Hindlimb muscle (tissue), 1 donor: ENCODE measurements at regions not wholly inside any gene's neighbourhood (a gene's known extent, or its start where the extent isn't known, plus 50 kb on each side); places are given as distances from the start of the nearest gene placed in this dataset.
"Not testable (repeated sequence)": the region's sequence is repeated elsewhere in the genome, so short reads cannot be mapped to it uniquely, and the experiment has no call there.

Source experiments
- DNase-seq: peaks from one replicate; pipeline ENCODE4 v3.0.0-alpha.2; 2013

GRCh38 chr10:124242365-124242764 lies 149.0 kb upstream of the CHST15 start:
- no peak for DNase-seq

DNA sequence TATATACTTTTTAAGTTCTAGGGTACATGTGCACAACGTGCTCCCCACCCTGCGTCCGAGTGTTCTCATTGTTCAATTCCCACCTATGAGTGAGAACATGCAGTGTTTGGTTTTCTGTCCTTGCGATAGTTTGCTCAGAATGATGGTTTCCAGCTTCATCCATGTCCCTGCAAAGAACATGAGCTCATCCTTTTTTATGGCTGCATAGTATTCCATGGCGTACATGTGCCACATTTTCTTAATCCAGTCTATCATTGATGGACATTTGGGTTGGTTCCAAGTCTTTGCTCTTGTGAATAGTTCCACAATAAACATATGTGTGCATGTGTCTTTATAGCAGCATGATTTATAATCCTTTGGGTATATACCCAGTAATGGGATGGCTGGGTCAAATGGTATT lies 148.1 kb upstream of the CHST15 start:
- not testable (repeated sequence) for DNase-seq

- no peak for DNase-seq
Observed at GRCh38 chr10:124240839-124241291, 147.5 kb upstream of the CHST15 start.

DNA sequence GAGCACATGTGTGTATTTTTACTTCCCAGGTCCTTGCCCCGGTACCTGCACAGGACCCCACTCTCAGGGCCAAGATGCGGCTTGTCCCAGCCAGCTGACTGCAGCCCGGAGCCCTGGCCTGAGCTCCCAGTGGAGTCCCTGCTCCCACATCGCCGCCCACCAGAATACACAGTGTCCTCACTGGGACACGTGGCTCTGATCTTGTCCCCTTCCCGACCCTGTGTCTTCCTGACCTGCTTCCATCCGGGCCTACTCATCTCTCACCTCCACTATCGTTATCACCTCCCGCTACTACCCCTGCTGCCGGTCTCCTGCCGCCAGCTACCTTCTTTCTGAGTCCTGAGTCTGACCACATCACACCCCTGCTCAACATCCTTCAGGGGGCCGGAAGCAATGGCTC lies 146.3 kb upstream of the CHST15 start:
- DNase-seq: no peak

DNA sequence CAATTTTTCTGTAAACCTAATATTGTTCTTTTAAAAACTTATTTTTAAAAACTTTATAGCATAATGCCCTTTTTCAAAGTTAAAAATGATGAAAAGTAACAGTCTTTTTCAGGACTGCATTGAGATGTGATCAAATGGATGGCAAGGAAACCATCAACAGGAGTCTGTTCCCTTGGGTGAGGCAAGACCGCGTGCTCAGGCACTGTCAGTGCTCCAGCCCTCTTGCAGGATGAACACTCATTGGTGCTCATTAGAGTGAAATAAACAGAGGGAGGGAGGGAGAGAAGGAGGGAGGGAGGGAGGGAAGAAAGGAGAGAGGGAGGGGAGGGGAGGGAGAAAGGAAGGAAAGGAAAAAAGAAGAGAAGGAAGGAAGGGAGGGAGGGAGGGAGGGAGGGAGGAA lies 145.7 kb upstream of the CHST15 start:
- no peak for DNase-seq

GRCh38 chr10:124238367-124238766 lies 145.0 kb upstream of the CHST15 start:
- no peak for DNase-seq

GRCh38 chr10:124237282-124237961 lies 144.0 kb upstream of the CHST15 start:
- no peak for DNase-seq

GRCh38 chr10:124236816-124237215 lies 143.4 kb upstream of the CHST15 start:
- no peak for DNase-seq

- no peak for DNase-seq
Observed at GRCh38 chr10:124236136-124236535, 142.7 kb upstream of the CHST15 start.

- no peak for DNase-seq
Observed at GRCh38 chr10:124235232-124235631, 141.8 kb upstream of the CHST15 start.

DNA sequence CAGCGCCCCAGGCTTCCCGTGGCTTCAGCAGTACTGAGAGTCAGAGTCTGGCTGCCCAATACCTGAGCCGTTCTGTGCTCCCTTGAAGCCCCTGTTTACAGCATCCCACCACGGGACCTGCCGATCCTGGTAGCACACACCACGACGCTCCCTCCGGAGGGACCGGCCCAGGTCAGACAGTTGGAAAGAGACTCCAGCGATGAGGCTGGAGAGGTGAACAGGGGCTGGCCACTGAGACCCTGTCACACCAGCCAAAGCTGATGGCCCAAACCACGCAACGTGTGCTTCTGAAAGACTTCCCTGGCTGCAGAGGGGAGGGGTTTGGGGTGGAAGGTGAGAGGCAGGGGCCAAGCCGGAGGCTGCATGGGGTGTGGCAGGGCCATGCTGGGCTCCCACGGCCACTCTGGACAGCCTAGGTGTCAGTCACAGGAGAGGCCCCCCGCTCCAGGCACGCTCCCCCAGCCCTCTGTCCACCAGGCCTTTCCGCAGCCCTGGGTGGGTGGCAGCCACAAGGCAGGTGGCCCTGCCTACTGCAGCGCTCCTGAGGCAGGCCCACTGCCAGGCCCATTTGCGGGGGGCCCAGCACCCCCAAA lies 140.2 kb upstream of the CHST15 start:
- DNase-seq: no peak

- DNase-seq: no peak
Observed at GRCh38 chr10:124232686-124233545, 139.5 kb upstream of the CHST15 start.

DNA sequence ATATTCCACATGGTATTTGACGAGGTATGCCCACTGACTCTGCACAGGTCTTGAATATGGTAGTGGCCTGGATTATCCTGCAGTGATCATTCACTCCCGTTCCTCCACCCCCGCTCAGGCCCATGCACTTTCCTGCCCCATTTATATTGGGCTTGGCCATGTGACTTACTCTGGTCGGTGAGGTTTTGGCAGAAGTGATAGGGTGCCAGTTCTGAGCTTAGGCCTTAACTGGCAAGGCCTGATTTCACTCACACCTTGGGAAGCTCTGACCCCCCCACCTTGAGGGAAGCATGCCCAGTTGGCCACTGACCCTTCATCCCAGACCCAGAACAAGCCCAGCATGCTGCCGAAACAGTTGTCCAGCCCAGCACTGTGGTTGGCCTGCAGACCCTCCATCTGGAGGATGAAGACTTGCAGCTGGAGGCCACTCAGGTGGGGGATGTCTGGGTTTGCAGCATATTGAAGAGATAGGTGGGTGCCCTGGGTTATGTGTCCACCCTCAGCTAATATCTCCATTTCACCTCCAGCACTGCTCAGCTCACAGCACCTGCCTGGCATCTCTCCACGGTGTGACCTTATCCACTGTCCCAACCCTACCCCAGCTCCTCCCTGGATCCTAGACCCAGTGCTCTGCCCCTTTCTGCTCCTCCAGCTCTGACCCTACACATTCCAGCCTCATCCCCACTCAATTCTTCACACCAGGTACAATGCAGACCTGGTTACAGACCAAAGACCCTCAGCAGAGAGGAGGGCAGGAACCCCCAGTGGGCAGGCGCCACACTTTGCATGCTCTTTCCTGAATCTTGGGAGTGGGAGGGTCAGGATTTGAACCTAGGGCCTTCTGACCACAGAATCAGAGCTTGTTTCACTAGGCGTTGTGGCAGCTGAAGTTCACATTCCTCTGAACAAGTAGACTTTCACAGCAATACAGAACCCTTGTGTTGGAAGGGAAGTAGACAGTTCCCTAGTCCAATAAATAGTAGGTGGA lies 138.1 kb upstream of the CHST15 start:
- DNase-seq: no peak

- DNase-seq: no peak
Observed at GRCh38 chr10:124230635-124231167, 137.3 kb upstream of the CHST15 start.

DNA sequence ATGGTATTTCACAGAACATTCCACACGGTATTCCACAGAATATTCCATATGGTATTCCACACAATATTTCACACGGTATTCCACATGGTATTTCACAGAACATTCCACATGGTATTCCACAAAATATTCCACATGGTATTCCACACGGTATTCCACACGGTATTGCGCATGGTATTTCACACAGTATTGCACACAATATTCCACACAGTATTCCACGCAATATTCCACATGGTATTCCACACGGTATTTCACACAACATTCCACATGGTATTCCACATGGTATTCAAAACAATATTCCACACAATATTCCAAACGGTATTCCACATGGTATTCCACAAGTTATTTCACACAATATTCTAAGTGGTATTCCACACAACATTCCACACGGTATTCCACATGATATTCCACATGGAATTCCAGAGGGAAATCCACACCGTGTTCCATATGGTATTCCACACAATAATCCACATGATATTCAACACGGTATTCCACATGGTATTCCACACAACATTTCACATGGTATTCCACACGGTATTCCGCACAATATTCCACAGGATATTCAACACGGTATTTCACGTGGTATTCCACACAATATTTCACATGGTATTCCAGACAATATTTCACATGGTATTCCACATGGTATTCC lies 136.7 kb upstream of the CHST15 start:
- DNase-seq: no peak

DNA sequence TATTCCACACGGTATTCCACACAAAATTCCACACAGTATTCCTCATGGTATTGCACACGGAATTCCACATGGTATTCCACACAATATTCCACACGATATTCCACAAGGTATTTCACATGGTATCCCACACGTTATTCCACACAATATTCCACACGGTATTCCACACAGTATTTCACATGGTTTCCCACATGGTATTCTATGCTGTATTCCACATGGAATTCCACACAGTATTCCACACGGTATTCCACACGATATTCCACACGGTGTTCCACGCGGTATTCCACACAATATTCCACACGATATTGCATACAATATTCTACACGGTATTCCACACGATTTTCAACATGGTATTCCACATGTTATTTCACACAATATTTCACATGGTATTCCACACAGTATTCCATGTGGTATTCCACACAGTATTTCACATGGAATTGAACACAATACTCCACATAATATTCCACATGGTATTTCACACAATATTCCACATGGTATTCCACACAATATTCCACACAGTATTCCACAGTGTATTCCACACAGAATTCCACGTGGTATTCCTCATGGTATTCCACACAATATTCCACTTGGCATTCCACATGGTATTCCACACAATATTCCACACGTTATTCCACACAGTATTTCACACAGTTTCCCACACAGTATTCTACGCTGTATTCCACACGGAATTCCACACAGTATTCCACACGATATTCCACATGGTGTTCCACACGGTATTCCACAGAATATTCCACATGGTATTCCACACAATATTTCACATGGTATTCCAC lies 136.0 kb upstream of the CHST15 start:
- DNase-seq: no peak

- DNase-seq: no peak
Observed at GRCh38 chr10:124228471-124228870, 135.1 kb upstream of the CHST15 start.

GRCh38 chr10:124227988-124228387 lies 134.6 kb upstream of the CHST15 start:
- DNase-seq: no peak

DNA sequence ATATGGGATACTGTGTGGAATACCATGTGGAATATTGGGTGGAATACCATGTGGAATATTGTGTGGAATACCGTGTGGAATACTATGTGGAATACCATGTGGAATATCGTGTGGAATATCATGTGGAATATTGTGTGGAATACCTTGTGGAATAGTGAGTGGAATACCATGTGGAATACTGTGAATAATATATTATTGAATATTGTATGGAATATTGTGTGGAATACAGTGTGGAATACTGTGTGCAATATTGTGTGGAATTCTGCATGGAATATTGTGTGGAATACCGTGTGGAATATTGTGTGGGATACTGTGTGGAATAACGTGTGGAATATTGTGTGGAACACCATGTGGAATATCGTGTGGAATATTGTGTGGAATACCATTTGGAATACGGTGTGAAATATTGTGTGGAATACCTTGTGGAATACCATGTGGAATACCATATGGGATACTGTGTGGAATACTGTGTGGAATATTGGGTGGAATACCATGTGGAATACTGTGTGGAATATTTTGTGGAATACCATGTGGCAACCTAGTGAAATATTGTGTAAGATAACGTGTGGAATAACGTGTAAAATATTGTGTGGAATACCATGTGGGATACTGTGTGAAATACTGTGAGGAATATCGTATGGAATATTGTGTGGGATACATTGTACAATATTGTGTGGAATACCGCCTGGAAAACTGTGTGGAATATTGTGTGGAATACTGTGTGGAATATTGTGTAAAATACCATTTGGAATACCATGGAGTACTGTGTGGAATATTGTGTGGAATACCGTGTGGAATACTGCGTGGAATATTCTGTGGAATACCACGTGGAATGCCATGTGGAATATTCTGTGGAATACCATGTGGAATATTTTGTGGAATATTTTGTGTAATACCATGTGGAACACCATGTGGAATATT lies 133.9 kb upstream of the CHST15 start:
- DNase-seq: no peak
